Activated T-cell treated with anti-CD3 and anti-CD28 coated beads, Interleukin-2, amount 50 U/mL, for 72 hours (primary cell): ENCODE measurements at regions not wholly inside any gene's neighbourhood (a gene's known extent, or its start where the extent isn't known, plus 50 kb on each side); places are given as distances from the start of the nearest gene placed in this dataset.

Source experiments
- ATAC-seq, 2 donors: fragments of 150-1000 bp; cut with Tn5 transposase; replicated peaks in 1 of 2; 2 replicates each; pipeline ENCODE4 v1.10.0; 2021; ENCODE audit warnings: moderate library complexity in 2 of 2, mild to moderate bottlenecking in 1 of 2
- DNase-seq, 2 donors: peaks; one replicate each; pipeline ENCODE4 v3.0.0; 2021 to 2022; ENCODE audit warnings: mixed read lengths in 1 of 2
- H3K27ac Mint-ChIP-seq: one replicate; pipeline ENCODE4 v1.8.0; 2022; ENCODE audit warnings: mild to moderate bottlenecking, moderate library complexity, mixed read lengths
- H3K27me3 Mint-ChIP-seq: one replicate; pipeline ENCODE4 v1.8.0; 2022; ENCODE audit warnings: low read depth, mixed read lengths
- H3K36me3 Mint-ChIP-seq, 2 donors: one replicate each; pipeline ENCODE4 v1.8.0; 2022; ENCODE audit warnings: mixed read lengths in 2 of 2, mild to moderate bottlenecking in 1 of 2; ENCODE audit not compliant: insufficient read depth in 2 of 2
- H3K4me1 Mint-ChIP-seq: one replicate; pipeline ENCODE4 v1.8.0; 2022; ENCODE audit warnings: low read depth, mixed read lengths
- H3K4me3 Mint-ChIP-seq, 2 donors: one replicate each; pipeline ENCODE4 v1.8.0; 2022; ENCODE audit warnings: mild to moderate bottlenecking in 2 of 2, mixed read lengths in 2 of 2, moderate library complexity in 2 of 2
- H3K9me3 Mint-ChIP-seq, 2 donors: one replicate each; pipeline ENCODE4 v1.8.0; 2022; ENCODE audit warnings: mixed read lengths in 2 of 2

DNA sequence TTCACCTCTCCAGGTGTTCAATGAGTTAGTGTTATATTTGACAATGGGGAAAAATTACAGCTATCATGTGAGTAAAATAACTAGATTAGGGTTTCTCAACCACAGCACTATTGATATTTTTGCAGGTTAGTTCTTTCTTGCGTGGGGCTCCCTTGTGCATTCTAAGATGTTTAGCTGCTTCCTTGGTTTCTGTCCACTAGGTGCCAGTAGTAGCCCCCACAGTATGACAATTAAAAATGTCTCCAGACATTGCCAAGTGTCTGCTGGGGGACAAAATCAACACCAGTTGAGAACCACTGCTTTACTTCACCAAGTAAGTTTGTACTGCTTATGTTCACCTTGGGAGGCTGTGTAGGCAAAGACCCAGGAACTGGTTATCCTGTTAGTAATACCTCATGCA lies 618.7 kb downstream of the EDEM1 start:
- H3K9me3 Mint-ChIP-seq = no peaks in the 10 kb centered on the region
- H3K27me3 Mint-ChIP-seq = no peaks in the 10 kb centered on the region
- no peak overlapping the region for H3K4me3 Mint-ChIP-seq
- H3K27ac Mint-ChIP-seq = no peak overlapping the region
- H3K36me3 Mint-ChIP-seq = no peaks in the 10 kb centered on the region
- ATAC-seq (no peak), DNase-seq (no peak)
- H3K4me1 Mint-ChIP-seq = no peaks in the 10 kb centered on the region

DNA sequence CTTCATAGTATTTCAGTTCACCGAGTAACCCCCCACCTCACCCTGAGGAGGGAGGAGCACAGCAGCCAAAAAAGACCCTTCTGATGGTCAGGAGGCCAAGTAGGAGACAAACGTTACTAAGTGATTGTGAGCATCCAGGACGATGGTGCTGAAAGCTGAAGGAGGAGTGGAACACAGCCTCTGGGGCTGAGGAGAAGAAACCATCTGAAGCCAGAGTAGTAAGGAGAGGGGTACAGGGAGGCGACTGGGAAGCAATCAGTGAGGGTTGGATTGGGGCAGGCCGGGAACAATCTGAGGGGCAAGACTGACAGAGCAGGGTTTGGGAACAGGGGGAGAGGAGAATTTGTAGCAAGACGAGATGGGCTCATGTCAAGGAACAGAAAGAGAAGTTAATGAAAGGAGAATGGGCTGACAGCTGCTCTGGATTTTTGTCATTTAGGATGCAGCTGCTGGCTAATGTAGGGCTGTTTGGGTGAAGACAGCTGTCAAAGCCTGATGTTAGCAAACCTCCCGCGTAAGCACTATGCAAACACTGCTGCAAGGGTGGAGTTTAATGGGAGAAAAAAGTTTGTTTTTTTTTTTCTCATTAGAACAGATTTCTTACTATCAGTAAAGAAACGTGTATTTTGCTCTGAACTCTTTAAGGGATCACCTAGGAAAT lies 622.2 kb downstream of the EDEM1 start:
- H3K27ac Mint-ChIP-seq = no peak overlapping the region
- H3K4me1 Mint-ChIP-seq = no peaks in the 10 kb centered on the region
- H3K4me3 Mint-ChIP-seq = no peak overlapping the region
- no peaks in the 10 kb centered on the region for H3K27me3 Mint-ChIP-seq
- no peak for ATAC-seq
- H3K36me3 Mint-ChIP-seq = no peaks in the 10 kb centered on the region
- no peaks in the 10 kb centered on the region for H3K9me3 Mint-ChIP-seq
- no peak for DNase-seq

DNA sequence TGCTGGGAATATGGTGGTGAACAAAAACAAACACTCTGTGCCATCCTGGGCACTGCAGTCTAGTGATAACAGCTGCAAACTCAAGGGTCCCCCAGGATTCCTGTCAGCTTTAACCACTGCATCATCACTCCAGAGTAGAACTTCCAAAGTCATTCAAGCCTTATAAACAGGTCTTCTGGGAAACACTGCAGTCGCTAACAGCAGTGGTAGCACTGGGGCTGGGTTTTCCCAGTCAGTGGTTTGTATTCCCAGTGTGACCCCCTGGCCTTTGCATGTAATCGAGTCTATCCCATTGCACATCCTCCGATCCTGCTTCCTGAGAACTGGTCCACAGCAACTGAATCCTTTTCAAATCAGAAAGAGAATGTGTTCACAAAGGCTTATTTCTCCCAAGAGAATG lies 623.5 kb downstream of the EDEM1 start:
- H3K4me1 Mint-ChIP-seq = no peaks in the 10 kb centered on the region
- no peak overlapping the region for H3K4me3 Mint-ChIP-seq
- no peaks in the 10 kb centered on the region for H3K9me3 Mint-ChIP-seq
- no peak for DNase-seq
- no peaks in the 10 kb centered on the region for H3K27me3 Mint-ChIP-seq
- no peaks in the 10 kb centered on the region for H3K36me3 Mint-ChIP-seq
- ATAC-seq = no peak
- no peak overlapping the region for H3K27ac Mint-ChIP-seq

DNA sequence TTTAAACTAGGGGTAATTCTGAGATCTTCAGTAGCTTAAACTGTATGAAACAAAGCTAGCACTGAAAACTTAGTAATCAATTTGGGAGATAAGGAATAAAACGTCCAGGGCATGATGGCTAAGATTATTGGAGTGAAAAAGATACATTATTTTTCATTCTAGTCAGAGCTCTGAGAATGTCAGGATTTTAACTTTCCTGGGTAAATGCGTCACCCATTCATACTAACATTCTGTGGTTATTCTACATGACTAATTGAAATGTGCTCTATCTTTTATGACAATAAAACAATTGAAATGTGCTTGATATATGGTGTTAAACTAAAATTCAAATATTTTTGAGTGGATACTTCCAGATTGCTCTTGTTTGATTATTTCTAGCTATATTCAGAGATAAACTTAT lies 626.0 kb downstream of the EDEM1 start:
- no peak for DNase-seq
- Mint-ChIP-seq H3K9me3 (peaks cover 0 to 3% of the 10 kb centered on the region in 2 donors), H3K4me3 (no peak overlapping the region), H3K4me1 (no peaks in the 10 kb centered on the region), H3K27me3 (no peaks in the 10 kb centered on the region), H3K27ac (no peak overlapping the region), H3K36me3 (no peaks in the 10 kb centered on the region)
- no peak for ATAC-seq

DNA sequence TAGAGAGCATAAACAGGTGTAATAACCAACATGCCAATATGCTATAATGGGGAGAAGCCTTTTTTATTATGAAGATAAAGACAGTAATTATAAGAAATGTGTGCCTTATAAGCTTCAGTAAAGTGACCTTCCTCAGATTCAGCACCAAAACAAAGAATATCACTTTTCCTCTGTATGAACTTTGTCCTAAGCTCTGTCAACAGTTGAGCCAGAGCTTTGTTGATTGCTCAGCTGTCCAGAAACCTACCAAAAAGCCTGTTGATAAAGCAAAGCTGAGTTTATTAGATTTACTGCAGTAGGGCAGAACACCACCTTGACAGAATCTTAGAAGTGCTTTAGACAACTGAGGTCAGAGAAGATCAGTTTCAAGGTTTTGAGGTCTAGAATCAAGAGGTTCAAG lies 635.3 kb downstream of the EDEM1 start:
- peaks cover under 1 to 3% of the 10 kb centered on the region in 2 donors for H3K9me3 Mint-ChIP-seq
- no peaks in the 10 kb centered on the region for H3K36me3 Mint-ChIP-seq
- H3K4me3 Mint-ChIP-seq = no peak overlapping the region
- ATAC-seq (no peak), DNase-seq (no peak)
- H3K27me3 Mint-ChIP-seq = no peaks in the 10 kb centered on the region
- no peak overlapping the region for H3K27ac Mint-ChIP-seq
- H3K4me1 Mint-ChIP-seq = no peaks in the 10 kb centered on the region

DNA sequence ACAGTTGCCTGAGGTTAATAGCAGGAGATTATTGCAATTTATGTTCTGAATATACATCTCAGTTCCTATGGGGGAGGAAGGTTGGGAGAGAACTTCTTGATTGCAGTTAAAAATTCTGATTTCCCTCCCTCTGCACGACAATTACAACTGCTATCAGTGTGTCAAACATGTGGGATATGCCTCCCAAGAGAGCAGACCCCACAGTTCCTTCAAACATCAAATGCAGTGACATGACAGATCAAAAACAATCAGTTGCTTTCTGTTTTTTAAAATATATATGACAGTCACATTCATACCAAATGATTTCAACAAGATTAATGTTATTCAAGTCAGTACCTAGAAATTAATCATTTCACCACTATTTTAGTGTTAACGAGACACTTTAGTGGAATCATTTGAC lies 639.0 kb downstream of the EDEM1 start:
- no peaks in the 10 kb centered on the region for H3K36me3 Mint-ChIP-seq
- no peaks in the 10 kb centered on the region for H3K4me1 Mint-ChIP-seq
- H3K27me3 Mint-ChIP-seq = no peaks in the 10 kb centered on the region
- ATAC-seq (no peak), DNase-seq (no peak)
- peaks cover 2 to 5% of the 10 kb centered on the region in 2 donors for H3K9me3 Mint-ChIP-seq
- H3K27ac Mint-ChIP-seq = no peak overlapping the region
- no peak overlapping the region for H3K4me3 Mint-ChIP-seq

DNA sequence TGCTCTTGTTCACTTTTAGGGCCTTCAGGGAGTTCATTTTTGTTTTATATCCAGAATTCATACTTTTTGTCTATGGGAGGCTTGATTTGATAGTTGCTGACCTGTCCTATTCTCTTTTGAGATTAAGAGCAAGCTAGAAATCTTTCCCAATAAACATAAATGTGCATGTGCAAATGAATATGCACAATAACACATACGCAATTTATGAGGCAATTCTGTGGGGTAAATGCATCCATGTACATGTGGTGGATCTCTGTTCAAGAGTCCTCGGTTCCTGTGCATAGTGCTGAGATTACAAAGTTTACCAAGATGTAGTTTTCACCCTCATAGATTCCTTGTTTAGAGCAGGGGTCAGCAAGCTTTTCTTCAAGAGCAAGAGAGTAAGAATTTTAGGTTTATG lies 640.7 kb downstream of the EDEM1 start:
- Mint-ChIP-seq H3K27me3 (no peaks in the 10 kb centered on the region), H3K9me3 (peaks cover 2 to 6% of the 10 kb centered on the region in 2 donors), H3K4me1 (no peaks in the 10 kb centered on the region), H3K4me3 (no peak overlapping the region), H3K27ac (no peak overlapping the region), H3K36me3 (no peaks in the 10 kb centered on the region)
- DNase-seq (no peak), ATAC-seq (no peak)

DNA sequence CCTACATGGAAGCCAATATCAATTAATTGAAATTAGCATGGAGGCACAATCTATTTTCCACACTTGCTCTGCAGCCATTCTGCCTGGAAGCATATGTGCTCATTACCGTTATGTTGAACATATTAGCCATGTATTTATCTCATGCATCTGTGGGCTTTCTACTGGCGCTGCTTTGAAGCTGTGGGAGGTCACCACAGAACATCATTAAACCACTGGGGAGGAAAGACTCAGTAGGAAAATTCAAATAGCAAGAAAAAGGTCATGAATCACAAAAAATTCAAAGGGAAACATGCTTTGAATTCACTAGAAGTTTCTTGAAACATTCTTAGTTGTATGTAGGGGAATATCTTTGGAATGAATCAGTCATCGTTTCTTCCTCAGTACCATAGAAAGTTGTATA lies 652.5 kb downstream of the EDEM1 start:
- Mint-ChIP-seq H3K4me3 (no peak overlapping the region), H3K27me3 (no peaks in the 10 kb centered on the region), H3K4me1 (no peaks in the 10 kb centered on the region), H3K27ac (no peak overlapping the region), H3K36me3 (no peaks in the 10 kb centered on the region), H3K9me3 (peaks cover 1 to 2% of the 10 kb centered on the region in 2 donors)
- ATAC-seq (no peak), DNase-seq (no peak)

DNA sequence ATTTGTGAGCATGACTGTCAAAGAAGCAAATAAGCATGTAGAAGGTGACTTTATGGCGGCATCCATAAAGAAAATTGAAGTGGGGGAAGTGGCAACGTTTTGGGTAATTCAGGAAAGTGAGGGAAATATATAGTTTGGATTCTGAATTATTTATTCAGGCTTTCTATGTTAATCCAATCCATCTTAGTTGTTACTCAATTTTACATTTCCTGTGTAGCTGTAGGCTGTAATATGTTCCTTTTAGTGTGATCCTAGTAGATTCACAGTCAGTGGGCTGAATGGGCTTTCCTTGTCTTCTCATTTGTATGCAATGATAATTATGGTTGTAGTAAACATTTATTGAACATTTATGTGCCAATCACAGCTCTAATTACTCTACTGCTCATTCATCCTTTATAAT lies 654.1 kb downstream of the EDEM1 start:
- DNase-seq (no peak), ATAC-seq (no peak)
- no peaks in the 10 kb centered on the region for H3K36me3 Mint-ChIP-seq
- H3K4me3 Mint-ChIP-seq = no peak overlapping the region
- H3K27me3 Mint-ChIP-seq = no peaks in the 10 kb centered on the region
- H3K9me3 Mint-ChIP-seq = peaks cover 0 to 3% of the 10 kb centered on the region in 2 donors
- no peak overlapping the region for H3K27ac Mint-ChIP-seq
- H3K4me1 Mint-ChIP-seq = no peaks in the 10 kb centered on the region

DNA sequence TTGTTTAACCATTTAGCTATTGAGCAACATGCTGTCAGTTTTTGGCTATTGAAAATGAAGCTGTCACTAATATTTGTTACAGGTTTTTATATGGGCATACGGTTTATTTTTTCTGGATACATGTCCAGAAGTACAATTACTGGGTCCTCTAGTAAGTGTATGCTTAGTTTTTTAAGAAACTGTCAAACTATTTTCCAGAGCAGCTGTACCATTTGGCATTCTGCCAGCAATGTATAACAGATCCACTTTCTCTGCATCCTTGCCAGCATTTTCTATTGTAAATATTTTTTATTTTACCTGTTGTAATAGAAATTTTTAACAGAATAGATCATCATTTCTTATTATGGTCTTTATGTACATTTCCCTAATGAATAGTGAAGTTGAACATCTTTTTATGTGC lies 658.8 kb downstream of the EDEM1 start:
- H3K4me1 Mint-ChIP-seq = no peaks in the 10 kb centered on the region

DNA sequence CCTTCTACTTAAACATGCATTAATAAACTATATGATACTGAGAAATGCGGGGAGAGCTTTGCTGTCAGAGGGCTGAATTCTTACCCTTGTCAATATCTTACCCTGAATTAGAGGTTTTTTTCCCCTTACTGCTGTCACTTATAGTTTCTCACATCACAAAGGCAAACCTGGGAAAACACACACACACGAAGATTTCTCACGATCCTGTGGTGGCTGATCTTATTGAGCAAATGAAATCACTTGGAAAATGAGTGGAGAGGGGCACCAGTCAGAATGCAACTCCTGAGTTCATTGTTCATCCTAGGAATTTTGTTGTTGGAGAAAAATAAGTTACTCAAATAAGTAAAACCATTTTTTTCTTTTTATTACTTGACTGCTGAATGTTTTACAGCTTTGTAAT lies 673.6 kb downstream of the EDEM1 start:
- Mint-ChIP-seq H3K27me3 (no peaks in the 10 kb centered on the region), H3K9me3 (peaks cover 2% of the 10 kb centered on the region in 2 donors), H3K36me3 (peaks cover 0 to under 1% of the 10 kb centered on the region in 2 donors), H3K4me1 (no peaks in the 10 kb centered on the region), H3K4me3 (no peak overlapping the region), H3K27ac (no peak overlapping the region)
- DNase-seq (no peak), ATAC-seq (no peak)

More for the DNA sequence above, 658.8 kb downstream of the EDEM1 start:
- peaks cover 0 to 3% of the 10 kb centered on the region in 2 donors for H3K9me3 Mint-ChIP-seq
- DNase-seq (no peak), ATAC-seq (no peak)
- H3K4me3 Mint-ChIP-seq = no peak overlapping the region
- no peak overlapping the region for H3K27ac Mint-ChIP-seq
- no peaks in the 10 kb centered on the region for H3K27me3 Mint-ChIP-seq
- no peaks in the 10 kb centered on the region for H3K36me3 Mint-ChIP-seq

DNA sequence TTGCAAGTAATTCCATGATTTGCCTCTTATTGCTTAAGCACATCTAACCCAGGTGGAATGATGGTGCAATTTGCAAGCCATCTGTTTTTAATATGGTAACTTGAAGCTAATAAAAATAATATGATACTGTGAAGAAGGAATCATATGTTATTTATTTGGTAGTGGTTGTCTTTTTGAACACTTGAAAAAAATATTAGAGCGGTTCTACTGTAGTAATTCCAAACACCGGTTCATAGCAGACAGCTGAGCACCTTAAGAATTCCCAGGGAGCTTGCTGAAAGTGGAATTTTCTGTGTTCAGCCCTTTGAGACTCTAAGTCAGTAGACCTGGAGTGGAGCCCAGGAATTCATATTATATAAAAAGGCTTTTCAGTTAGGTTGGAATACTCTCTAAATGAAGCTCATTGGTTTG lies 687.4 kb downstream of the EDEM1 start:
- H3K9me3 Mint-ChIP-seq = no peaks in the 10 kb centered on the region
- DNase-seq (no peak), ATAC-seq (no peak)
- H3K27me3 Mint-ChIP-seq = no peaks in the 10 kb centered on the region
- no peak overlapping the region for H3K27ac Mint-ChIP-seq
- H3K4me1 Mint-ChIP-seq = no peaks in the 10 kb centered on the region
- no peaks in the 10 kb centered on the region for H3K36me3 Mint-ChIP-seq
- H3K4me3 Mint-ChIP-seq = no peak overlapping the region

DNA sequence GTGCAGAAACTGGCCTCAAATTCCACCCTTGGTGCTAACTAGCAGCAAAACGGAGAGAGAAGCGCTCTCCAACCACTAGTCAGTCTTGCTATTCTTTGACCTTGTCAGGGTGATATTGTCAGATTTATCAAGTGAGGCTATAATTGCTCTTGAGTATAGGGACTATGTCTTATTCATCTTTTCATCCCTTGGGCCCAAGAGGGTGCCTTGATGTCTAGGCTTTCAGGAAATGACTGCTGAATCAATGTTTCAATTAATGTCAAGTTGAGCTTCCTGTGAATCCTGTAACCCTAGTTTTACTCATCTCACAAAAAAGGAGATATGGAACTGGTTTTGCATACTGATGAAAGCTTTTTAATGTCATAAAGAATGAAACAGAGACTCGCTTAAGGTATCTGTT lies 701.3 kb downstream of the EDEM1 start:
- no peaks in the 10 kb centered on the region for H3K4me1 Mint-ChIP-seq
- peaks cover 0 to 4% of the 10 kb centered on the region in 2 donors for H3K9me3 Mint-ChIP-seq
- no peak for ATAC-seq
- H3K4me3 Mint-ChIP-seq = no peak overlapping the region
- H3K36me3 Mint-ChIP-seq = no peaks in the 10 kb centered on the region
- no peaks in the 10 kb centered on the region for H3K27me3 Mint-ChIP-seq
- no peak for DNase-seq
- H3K27ac Mint-ChIP-seq = no peak overlapping the region

DNA sequence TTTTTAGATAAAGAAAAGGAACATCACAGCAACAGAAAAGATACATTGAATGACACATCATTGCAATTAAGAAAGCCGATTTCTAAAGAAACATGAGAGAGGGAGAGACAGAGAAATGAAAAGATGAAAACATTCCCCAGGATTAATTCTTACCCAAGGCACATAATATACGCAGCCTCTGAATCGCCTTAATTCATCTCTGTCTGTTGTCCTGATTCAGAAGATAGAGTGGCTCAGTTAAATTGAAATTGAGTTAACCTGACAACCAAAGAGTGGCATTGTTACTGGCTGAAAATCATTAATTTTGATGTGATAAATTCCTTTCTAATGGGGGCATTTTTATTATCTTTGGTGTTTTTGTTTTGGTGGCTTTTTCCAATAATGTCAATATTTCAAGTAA lies 701.9 kb downstream of the EDEM1 start:
- Mint-ChIP-seq H3K9me3 (peaks cover 0 to 4% of the 10 kb centered on the region in 2 donors), H3K27ac (no peak overlapping the region), H3K4me3 (no peak overlapping the region), H3K27me3 (no peaks in the 10 kb centered on the region), H3K36me3 (no peaks in the 10 kb centered on the region), H3K4me1 (no peaks in the 10 kb centered on the region)
- no peak for ATAC-seq
- no peak for DNase-seq
